ENCODE measurements at regions not wholly inside any gene's neighbourhood (a gene's known extent, or its start where the extent isn't known, plus 50 kb on each side); places are given as distances from the start of the nearest gene placed in this dataset.

GRCh38 chr10:2023687-2024086 lies 286.4 kb upstream of the ADARB2 start:
- no peak for DNase-seq (ENCODE audit: low read depth in 3 of 3)

DNA sequence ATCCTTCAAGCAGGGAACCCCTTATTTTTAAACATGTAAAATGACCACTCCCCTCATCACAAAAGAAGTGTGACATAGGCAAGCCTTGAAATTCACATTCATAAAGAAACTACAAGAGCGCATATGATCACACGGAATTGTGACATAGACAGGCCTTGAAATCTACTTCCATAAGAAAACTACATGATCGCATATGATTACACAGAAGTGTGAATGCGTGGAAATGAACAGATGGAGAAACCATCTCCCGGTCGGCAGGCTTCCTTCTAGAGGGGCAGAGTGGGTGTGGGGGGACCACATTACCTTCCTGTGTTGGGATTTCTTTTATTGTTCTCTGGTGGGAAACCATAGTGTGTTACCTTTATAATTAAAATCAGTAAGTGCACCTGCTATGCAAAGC lies 285.1 kb upstream of the ADARB2 start:
- DNase-seq (ENCODE audit: low read depth in 3 of 3) = no peak

GRCh38 chr10:2020836-2021235 lies 283.5 kb upstream of the ADARB2 start:
- no peak for DNase-seq (ENCODE audit: low read depth in 3 of 3)

GRCh38 chr10:2019803-2020202 lies 282.5 kb upstream of the ADARB2 start:
- no peak for DNase-seq (ENCODE audit: low read depth in 3 of 3)

DNA sequence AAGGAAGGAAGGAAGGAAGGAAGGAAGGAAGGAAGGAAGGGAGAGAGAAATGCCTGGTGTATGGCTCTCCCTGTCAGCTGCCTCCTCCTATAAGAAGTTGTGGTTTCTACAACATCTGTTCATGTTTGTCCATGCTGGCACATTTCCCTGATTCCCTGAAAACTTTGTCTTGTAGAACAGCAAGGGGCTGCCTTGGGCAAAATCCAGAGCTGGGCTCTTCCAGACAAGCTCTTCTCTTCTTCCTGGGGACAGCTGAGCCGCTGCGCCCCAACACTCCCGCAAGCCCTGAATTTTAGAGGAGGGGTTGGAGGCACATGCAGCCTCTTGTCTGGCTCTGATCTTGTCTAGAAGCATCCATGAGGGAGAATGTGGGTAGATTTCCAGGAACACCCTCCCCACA lies 282.0 kb upstream of the ADARB2 start:
- DNase-seq (ENCODE audit: low read depth in 3 of 3) = no peak

DNA sequence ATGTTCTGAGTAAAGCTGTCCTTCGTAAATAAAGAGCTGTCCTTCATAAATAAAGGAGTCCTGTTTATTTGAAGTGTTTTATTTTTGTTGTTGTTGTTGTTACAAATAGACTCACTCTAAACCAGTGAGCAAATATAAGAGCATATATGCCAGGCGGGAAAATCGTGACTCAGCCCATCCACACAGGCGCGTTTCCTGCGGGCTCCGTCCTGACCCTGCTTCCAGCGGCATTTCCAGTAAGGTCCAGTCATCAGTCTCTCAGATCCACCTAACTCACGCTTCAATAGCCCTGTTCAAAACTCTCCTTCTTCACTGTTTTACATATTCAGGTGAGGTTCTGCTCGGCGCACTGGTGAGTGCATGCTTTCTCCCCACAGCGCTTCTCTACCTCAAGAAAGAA lies 277.2 kb upstream of the ADARB2 start:
- no peak for DNase-seq (ENCODE audit: low read depth in 3 of 3)

DNA sequence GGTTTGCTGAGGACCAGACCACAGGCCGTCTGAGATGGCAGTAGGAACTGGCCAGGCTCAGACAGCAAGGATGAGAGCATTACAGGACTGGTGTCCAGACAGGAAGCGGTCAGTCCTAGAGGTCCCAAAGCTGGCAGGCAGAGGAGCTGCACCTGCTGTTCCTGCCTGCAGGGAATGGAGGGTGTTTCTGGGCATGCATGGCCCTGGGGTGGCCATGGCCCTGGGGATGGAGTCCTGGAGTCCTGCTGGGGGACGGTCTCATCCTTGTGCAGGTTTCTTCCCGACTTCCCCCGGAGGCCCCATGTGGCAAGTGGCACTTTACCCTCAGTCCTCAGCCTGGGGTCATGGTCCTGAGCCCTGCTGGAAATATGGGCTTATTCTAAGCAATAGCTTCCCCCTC lies 274.9 kb upstream of the ADARB2 start:
- DNase-seq (ENCODE audit: low read depth in 3 of 3) = no peak

DNA sequence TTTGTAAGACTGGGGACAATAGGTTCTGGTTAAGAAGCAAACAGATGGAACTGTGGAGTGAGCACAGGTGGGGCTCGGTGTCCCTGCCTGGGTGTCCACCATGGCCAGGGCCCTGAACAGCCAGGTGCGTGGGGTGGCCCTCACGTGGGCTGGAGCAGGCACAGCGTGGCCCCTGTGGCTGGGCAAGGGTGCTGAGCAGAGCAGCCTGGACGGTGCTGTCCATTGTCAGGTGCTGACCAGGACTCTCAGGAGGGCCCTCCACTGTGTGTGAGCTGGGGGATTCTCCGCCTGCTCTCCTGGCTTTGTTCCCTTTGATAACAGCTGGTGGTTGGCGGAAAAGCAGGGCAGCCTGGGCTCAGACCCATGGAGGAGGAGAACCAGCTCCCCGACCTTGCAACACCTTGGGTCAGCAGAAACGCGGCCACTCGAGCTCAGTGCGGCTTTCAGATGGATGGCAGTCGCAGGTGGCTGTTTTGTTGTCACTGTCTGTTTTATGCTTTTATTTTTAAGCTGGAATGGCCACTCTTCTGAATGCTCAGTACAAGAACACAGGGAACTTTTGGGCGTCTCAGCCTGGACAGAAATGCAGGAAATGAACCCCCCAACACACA lies 273.9 kb upstream of the ADARB2 start:
- no peak for DNase-seq (ENCODE audit: low read depth in 3 of 3)

DNA sequence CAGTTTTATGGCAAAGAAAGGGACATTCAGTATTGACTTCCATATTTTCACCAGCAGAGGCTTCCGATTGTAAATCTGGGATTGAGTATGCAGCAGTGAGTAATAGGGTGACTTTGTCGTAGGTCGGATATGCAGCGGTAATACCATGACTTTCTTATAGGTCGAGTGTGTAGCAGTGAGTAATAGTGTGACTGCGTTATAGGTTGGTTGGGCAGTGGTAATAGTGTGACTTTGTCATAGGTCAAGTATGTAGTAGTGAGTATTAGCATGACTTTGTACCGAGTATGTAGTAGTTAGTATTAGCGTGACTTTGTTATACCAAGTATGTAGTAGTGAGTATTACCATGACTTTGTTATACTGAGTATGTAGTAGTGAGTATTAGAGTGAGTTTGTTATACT lies 268.2 kb upstream of the ADARB2 start:
- DNase-seq (ENCODE audit: low read depth in 3 of 3) = no peak

DNA sequence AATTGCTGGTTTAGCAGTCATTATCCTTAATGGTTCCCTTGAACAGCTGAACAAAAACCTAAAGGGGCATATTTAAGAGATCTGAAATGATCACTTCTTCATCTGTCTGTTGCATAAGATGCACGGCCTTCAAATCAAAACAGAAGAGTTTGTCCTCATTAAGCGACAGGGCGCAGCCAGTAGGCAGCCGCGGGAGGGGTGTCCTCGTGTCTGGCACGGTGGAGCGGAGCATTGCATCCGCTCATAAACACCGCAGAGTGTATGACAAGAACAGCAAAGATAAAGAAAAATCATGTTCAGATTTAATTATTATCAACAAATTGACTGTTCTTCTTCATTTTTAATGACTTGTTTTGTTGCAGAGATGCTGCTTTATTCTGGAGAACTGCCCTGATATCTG lies 255.6 kb upstream of the ADARB2 start:
- no peak for DNase-seq (ENCODE audit: low read depth in 3 of 3)

DNA sequence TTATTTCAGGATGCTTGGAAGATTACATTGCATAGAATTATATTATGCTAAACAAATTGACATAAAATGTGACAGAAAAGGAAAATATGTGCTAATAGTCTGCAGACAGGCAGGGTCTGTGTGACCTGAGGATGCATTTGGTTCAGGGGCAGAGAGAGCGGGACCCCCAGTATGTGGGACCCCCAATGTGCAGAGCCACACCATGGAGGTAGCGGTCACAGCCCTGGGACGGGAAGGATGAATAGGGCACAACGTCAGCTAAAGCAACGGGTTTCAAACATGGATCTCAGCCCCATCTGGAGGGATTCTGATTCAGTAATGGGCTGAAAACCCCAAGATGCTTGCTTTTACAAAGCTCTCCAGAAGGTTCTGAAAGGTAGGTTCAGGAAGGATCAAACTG lies 251.8 kb upstream of the ADARB2 start:
- DNase-seq (ENCODE audit: low read depth in 3 of 3) = no peak

- DNase-seq (ENCODE audit: low read depth in 3 of 3) = no peak
Measured at GRCh38 chr10:1981976-1982375, 244.7 kb upstream of the ADARB2 start.

DNA sequence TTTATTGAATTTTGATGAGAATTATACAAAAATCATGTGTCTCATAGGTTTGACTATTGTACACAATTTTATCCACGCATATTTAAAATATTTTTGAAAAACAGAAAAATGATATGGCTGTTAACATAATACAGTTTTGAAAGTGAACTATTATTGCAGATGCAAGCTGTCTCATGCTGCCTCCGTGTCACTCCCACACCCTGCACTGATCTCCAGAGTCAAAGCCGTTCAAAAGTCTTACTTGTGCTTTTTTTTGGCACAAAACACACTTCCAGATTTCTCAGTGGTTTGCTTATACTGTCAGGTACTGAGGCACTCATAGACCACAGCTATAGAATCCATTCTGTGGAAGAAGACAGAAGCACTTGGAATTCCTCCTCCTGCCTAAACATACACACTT lies 243.1 kb upstream of the ADARB2 start:
- no peak for DNase-seq (ENCODE audit: low read depth in 3 of 3)

DNA sequence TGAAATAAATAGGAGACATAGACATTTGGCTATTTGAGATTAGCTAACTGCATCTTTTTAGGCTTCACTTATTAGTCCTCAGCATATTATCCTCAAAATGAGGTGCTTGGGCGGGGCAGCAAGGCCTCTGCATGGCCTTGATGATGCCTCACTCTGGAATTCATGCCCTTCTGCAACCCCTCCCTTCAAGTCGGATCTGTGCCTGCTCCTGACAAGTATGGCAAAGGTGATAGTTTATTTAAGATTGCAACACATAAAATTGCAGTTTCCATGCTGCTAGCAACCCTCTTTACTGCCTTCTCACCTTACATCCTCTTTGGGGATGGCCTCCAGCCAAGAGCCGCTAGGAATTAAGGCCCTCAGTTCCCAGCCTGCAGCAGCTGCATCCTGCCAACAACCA lies 241.3 kb upstream of the ADARB2 start:
- DNase-seq (ENCODE audit: low read depth in 3 of 3) = no peak

GRCh38 chr10:1977461-1977860 lies 240.1 kb upstream of the ADARB2 start:
- DNase-seq (ENCODE audit: low read depth in 3 of 3) = no peak

DNA sequence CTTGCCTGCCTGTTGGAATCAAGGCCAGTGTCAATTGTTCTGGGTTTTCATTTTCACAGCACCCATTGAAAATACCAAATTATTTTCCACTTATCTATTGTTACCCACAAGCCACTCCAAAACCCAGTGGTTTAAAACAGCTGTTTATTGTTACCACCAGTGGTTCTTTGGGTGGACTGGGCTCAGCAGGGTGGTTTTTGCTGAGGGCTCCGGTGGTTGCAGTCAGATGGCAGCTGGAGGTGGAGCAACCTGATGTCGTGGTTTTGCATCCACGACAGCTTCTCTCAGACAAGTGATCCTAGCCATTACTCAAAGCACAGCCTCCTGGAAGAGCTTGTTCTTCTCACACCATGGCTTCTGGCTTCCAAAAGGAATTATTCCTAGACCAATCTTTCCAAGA lies 235.1 kb upstream of the ADARB2 start:
- DNase-seq (ENCODE audit: low read depth in 3 of 3) = no peak

DNA sequence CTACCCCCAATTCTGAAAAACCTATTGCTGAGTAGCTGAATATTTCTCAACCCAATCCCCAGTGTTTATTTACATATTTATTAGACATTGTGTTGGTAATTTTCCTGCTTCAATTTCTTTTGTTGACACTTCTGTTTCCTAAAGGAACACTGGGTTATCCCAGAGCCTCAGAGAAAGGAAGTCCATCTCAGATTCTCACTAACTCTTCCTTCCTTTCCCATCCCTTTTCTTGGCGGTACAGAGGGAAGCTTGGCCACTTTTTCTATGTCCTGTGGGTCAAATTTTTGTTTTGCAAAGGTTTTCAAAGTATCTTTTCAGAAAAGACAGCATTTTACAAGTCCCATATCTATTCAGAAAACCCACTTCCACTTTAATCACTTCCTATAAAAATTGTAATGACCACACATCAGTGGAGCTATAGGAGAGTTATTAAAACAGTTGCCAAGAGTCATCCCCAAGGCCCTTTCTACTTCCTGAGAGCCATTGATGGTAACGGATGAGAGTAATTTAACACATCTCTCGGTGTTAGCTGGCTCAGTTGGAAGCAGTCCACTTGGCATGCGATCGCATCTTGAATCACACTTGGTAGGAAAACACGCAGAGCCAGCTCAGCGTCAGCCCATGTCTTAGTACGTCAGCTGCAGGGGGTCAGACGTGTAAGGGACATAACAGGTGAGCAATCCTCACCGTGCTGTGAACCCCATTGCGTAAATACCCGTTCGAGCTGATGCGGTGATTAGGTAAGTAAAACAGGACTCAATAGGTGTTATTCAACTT lies 231.1 kb upstream of the ADARB2 start:
- no peak for DNase-seq (ENCODE audit: low read depth in 3 of 3)

DNA sequence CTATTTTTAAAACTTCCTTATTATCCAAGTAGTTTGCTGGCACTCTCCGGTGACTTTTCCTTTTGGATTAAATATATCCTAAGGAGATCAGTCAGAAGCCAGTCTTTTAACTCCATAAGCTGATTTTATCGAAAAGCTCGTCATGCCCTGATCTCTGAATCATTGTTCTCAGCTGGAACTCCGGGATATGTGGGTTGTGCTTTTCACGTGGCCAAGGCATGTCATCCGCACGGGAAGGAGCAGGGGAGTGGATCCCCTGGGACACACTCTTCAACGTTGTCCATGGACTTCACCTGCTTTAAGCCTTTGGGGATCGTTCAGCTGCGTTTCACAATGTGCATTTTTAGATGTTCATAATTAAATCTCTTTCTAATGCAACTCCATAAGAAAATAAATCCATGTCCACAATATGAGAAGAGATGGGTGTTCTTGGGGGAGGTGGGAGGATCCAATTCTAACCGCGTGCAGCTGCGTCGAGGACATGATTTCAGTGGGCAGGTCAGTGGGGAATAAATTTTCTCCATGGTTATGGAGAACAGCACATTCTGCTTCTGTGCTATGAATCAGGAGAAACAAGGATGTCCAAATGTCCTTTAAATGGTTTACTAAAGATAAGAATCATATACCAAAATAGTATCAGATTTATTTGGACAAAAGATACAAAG lies 229.5 kb upstream of the ADARB2 start:
- DNase-seq (ENCODE audit: low read depth in 3 of 3) = no peak

- DNase-seq (ENCODE audit: low read depth in 3 of 3) = no peak
Measured at GRCh38 chr10:1964476-1964875, 227.2 kb upstream of the ADARB2 start.

DNA sequence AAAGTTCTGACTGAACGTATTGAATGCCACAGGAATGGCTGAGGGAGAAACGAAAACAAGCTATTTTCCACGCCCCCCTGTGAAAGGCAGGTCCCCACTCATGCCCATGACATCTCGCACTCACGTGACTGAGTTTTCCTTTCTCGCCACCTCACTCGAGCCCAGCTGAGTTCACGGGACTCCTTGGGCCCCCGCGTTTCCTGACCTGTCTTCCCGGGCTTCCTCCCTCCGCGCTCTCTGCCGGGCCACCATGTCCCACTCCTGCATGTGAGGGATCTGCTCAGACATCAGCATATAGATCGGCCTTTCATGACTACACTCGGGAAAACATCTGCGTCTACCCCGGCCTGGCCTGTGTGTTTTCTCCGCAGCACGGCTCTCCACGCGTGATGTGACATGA lies 226.0 kb upstream of the ADARB2 start:
- no peak for DNase-seq (ENCODE audit: low read depth in 3 of 3)

DNA sequence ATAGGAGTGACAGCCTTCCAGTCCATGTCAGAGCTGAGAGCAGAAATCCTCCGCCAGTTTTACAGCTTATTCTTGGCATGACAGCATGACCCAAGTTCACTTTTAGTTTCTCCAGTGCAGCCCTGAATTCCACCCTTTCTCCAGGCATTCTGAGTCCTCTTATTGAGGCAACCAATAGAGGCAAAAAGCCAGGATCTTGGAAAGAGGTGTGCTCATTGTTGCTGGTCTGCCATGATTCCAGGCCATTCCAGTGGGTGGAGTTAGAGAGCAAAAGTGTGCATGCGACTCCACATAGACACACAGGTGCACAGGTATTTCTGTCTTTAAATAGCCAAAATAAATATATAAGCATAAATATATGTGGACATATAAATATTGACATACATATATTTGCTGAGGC lies 224.7 kb upstream of the ADARB2 start:
- DNase-seq (ENCODE audit: low read depth in 3 of 3) = no peak

DNA sequence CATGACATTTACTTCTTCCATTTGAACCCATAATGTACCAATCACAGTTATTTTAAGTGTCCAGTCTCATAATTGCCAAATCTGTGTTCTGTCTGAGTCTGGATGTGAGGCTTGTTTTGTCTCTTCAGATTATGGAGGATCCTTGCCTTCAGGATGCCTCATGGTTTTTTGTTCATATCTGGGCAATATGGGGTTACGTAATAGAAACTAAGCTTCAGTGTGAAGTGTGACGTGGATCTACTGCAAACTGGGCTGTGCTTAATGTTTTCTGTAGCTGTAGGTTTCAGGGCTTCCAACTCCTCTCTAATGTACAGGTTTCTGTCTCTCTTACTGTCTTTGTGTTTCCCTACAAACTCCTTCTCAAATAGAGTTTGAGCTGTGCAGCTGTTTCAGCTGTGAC lies 223.7 kb upstream of the ADARB2 start:
- DNase-seq (ENCODE audit: low read depth in 3 of 3) = no peak

GRCh38 chr10:1957057-1957456 lies 219.7 kb upstream of the ADARB2 start:
- no peak for DNase-seq (ENCODE audit: low read depth in 3 of 3)
